NCI-H146 treated with DMSO at 0.1 percent for 48 hours (cell line): ENCODE measurements at regions not wholly inside any gene's neighbourhood (a gene's known extent, or its start where the extent isn't known, plus 50 kb on each side); places are given as distances from the start of the nearest gene placed in this dataset.

Experiments used
- DNase-seq: peaks from one replicate; lab custom pipeline; 2025; ENCODE audit not compliant: unreplicated experiment; lab: John Stamatoyannopoulos, UW

DNA sequence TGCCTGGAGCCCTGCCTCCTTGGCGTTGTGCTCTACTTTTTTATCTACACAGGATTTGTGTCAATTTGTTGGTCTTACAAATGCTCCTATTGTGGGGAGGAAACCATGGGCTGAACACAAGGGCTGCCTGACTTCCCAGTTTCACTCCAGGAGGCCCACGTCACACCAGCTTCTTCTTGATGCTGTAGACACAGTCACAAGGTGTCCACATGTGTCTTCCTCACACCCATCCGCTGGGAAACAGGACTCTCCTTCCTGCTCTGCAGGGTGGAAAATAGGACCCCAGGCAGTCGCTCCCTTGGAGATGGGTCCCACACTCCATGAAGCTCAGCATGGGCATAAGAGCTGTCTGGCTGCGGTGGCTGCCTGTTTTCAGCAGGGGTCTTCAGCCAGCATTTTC is 468.2 kb downstream of the EPHA4 start:
- DNase-seq, result no peak

DNA sequence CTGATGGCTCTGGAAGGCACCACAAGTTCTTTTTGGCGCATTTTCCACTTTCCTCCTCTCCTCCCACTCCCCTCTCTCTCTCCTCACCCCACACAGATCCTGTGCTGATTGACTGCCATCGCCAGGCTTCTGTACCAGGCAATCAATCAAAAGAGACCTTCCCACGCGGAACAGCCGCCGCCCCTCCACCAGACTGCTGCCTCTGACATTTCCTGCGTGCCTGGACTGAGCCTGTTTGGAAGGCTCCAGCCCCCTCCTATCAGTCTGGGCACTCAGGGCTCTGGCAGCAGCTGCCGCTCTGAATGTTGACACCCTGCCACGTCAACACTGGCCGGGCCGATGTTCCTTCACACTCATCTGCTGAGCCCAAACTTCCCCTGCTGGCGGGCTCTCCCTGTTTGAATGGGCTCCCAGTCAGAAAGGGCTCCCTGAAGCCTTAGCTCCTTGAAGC is 467.7 kb downstream of the EPHA4 start:
- no peak for DNase-seq

DNA sequence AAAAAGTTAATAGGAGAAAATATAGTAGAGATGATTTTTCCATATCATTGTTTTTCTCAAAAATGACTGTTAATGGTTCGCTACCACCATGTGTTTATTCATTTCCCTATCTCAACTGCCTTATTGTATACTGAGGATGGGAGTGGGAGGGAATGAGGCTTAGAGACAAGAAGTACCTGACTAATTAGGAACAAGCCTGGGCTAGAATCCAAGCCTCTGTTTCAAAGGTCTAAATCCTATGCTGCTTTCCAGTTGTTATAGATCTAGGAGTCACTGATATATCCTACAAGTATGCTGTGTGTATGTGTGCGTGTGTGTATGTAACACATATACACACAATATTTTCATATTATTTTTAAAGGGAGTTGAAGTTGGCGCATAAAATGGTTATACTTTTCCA is 465.9 kb downstream of the EPHA4 start:
- DNase-seq, result no peak

DNA sequence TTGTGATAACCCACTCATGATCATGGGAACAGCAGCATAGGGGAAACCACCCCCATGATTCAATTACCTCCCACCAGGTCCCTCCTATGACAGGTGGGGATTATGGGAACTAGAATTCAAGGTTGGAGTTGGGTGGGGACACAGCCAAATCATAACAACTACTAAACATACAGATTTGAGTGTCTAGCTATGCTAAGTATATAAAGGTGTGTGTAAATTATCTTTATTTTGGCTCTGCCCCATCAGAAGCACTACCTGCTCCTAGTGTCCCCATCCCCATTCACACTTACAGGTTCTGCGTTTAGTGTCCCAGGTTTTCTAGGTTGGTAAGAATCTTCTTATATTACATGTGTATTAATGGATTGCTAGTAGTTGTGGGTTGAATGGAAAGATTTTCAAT is 464.7 kb downstream of the EPHA4 start:
- no peak for DNase-seq

DNA sequence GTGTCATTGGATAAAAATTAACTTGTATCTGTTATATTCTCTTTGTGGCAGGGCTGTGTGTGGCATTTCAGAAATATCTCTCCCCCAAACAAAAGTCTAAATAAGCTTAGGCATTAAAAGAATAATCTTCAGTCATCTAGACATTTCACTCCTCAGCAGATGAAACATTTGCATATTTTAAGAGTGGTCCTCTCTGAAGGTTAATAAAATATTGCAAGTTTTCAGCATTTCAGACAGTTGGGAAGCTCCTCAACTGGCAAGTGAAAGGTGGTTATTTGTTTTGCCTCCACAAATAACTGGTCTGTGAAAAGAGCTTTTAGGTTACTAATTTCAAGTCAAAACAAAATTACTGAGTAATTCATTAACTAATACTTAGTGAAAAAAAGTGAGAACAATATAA is 462.6 kb downstream of the EPHA4 start:
- DNase-seq, result no peak

DNA sequence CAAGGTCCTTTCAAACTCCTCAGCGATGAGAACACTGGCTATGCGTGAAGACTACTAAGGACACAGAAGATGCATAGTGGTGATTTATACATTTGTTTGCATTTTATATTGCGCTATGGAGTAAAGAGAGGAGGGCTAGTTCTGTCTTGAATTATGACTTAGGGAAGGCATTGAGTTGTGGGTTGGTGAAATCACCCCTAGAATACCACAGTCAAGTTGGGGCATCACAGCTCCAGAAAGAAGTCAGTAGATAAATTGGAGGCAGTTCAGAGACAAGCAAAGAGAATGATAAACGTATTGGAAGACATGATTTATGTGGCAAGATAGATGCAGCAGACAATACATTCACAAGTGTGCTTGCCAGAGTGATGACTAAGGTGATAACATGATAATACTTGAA is 460.4 kb downstream of the EPHA4 start:
- DNase-seq, result no peak

DNA sequence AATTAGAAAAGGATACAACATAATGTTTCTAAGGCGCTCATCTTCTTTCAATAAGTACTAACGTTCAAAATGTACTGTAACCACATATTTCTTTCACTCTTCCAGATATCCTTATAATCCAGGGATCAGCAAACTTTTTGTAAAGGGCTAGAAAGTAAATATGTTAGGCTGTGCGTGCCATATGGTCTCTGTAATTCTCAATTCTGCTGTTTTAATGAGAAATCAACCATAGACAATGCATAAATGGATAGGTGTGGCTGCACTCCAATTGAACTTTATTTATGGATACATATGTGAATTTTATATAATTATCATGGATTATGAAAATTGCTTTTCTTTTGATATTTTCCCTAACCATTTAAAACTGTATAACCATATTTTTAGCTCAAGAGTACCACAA is 459.4 kb downstream of the EPHA4 start:
- no peak for DNase-seq

DNA sequence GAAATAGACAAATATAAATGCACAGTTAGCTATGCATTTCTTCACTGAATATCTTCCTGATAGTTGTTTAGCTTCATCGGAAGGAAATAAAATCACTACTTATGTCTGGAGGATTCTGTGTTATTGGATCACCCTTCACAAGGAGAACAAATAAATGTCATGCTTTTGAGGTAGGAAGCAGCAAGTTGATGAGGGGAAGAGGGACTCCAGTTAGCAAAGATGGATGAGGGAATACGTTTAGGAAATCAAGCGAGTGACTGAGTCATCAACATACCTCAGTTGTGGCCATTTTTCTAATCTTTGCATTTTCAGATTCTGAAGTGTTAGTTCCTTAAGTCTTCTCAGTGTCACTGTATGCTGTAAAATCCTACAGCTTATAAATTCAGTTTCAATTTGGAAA is 456.2 kb downstream of the EPHA4 start:
- DNase-seq, result no peak

DNA sequence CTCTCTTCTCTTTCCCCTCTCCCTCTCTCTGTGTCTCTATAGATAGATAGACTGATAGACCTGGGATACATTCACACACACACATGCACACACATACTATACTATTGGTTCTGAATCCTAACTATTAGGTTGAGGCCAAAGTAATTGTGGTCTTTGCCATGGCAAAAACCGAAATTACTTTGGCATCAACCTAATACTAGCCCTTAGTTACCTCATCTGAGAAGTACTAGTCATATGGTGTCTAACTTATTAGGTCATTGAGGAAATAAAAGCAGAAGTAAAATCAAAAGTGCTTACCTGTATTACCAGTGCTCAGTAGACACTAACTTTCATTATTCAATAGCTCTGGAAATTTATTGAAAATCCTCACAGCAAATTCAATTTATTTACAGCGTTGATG is 451.5 kb downstream of the EPHA4 start:
- DNase-seq, result no peak

DNA sequence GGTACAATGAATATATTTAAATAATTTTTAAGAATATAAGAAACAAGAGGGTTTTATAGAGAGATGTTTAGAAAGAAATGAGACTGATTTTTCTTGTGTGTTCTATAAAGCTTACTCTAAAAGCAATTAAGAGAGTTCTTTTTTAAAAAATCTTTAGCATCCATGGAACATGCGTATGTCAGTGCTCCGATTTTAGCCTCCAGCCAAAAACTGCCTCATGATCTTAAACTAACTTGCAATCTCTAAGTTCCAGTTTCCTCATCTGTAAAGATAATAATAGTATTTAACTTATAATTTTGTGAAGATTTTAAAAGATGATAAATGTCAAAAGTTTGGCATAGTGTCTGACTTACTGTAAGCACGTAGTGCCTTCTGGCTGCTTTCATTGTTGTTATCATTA is 448.7 kb downstream of the EPHA4 start:
- no peak for DNase-seq

DNA sequence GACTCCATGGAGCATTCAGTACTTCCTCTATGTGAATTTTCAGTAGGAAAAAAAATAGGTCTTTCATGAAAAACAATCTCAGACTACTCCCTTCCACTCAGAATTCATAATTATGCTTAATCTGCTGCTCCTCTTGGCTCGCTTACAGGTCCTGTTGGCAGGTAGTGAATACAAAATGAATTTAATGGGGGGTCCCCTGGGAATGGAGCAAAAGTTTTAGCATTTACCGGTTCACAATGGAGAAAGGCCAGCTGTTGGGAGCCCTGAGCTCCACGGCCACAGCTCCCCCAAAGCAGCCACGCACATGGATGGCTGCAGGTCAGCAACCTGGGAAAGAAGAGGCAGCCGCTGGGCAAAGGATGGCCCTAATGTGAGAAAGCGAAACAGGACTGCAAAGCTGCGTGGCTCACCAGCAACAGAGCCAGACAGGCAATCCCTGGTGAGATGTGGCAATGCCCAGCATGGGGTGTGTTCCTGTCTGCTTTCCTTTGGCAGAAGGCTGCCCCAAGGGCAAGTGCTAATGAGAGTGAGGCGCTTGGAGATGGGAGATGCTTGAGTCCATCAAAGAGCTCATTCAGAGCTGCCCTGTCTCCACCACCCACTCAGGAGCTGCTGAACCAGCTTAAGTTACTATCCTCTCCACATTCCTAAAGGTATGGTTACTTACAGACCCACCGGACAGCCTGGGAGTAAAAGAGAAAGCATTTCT is 447.4 kb downstream of the EPHA4 start:
- DNase-seq, result peak; percentile 1

DNA sequence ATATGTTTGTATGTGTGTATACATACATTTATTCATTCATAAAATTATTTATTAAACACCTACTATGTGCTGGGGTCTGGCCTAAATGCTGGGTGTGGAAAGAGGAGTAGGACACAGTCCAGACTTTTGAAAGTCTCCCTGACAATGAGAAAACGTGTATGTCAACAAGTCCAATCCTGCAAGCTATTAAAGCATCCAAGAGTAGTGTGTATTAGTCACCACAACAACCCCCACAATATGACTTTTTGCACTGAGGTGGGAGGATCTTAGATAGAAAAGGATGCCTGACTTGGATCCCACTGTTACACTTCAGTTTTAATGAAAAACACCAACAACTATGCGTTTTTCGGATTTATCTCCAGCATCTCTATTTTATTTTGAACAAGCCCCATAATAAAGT is 446.4 kb downstream of the EPHA4 start:
- DNase-seq, result no peak

DNA sequence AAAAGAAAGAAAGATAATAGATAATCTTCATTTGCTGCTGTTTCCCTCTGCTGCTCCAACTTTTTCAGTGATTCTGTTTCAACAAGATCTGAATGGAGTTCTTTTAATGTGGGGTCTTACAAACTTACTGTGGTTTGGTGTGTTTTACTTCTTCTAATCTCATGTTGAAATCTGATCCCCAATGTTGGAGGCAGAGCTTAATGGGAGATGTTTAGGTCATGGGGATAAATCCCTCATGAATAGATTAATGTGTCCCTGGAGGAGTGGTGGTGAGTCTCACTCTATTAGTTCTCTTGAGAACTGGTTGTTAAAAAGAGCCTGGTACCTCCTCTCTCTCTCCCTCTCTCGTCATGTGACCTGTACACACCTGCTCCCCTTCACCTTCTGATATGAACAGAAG is 442.4 kb downstream of the EPHA4 start:
- no peak for DNase-seq

DNA sequence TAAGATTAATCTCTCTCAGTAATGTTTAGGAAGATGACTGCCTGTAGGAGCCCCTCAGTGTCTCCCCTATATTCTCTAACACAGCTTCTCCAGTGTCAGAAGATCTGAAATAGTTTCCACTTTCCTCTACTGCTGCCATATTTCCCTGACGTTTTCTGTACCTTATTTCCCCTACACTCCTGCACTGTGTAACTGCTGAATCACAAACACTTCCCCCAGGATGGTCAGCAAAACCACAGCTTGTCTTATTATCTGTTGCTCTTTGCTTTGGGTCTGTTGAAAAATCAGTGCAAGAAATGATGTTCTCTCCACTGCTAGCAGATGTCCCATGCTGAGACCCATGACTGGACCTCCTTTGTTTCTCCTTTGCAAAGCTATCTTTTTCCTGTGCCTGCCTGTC is 441.7 kb downstream of the EPHA4 start:
- no peak for DNase-seq

DNA sequence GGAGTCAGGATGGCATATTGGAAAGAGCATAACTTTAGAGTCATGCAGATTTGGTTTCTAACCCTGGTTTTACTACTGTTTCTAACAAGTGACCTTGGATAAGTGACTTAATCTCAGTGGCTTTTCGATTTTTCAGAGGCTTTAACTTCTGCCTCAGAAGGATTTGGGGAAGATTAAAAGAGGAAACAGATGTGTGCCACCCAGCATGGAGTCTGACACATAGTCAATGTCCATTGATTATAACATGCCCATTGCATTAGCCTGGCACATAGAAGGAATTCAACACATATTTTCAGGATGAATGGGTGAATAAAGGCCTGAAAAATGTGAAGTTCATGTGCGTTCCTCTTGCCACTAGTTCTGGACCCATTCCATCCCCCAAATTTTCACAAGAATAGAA is 438.2 kb downstream of the EPHA4 start:
- DNase-seq, result no peak

DNA sequence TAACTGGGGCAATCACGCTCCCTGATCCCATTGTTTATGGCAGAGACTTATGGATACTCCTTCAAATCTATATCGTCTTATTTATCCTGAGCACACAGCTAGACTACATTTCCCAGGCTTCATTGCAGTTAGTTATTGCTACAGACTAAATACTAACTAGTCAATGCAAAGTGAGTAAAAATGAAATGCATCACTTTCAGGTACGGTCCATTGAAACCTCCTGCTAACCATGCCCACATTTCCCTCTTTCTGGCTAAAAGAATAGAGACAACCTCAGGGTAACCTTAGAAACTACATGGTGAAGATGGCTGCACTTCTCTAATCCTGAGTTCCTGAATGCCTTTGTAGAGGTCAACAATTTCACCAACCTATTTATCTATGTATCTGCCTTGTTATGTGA is 437.4 kb downstream of the EPHA4 start:
- no peak for DNase-seq

DNA sequence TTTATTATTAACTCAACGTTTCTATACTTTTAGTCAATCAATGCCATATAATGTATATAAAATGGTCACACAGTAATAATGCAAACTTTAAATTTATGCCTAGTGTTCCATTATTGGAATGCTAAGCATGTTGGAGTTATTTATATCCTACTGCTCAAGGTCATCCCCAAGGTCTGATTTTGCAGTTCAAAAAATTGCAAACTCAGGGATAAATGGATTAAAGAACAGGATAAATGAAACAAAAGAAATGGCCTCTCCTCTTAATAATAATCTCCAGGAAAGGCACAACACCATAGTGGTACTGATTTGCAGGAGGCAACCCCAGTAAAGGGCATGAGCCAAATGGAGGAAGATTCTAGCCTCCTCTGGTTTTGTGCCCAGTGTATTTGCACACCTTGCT is 436.4 kb downstream of the EPHA4 start:
- DNase-seq, result no peak

DNA sequence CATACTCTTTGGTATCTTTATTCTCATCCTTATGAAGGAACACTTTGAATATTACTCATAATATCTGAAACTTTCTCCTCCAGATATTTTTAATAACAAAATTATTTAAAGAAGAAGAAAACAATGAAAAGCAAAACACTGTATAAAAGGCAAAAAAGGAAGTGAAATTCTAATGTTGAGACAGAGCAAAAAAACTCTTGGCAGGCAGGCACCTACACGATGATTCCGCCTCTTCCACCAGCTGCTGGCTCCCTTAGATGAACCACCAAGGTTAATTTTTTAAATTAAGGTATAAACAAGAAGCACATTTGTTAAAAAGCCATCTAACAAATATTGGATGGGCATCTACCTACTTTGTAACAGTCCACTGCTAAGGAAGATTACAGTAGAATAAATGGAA is 434.7 kb downstream of the EPHA4 start:
- no peak for DNase-seq

DNA sequence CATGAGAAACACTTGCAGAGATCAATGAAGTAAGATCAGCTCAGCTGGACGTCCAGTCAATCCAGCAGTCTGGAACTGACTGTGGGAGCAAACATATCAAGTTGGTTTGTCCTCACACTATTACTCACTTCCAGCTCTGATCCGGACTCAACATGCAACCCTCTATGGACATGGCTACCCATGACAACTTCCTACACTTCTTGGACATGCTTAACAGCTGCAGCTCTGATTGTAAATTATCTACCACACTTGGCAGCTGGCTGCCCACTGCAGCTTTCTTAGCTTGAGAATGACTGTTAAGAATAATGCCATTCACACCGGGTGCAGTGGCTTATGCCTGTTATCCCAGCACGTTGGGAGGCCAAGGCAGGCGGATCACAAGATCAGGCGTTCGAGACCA is 429.8 kb downstream of the EPHA4 start:
- no peak for DNase-seq

DNA sequence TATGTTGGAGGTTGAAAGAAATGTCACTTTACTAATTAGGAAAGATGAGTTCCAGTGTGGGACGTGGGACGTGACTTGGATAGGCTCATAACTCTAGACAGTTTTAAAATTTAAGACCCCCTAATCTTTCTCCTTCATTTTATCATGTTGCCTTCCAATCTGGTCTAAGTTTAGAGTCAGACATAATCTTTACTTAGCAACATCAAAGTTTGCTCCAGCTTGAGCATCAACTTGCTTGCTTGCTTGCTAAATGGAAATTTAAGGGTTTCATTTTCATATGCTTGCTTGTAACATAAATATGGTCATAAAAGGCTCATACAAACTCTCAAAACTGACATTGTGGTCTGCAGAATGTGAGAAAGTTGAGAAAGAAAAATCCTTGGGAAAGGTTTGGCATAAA is 428.9 kb downstream of the EPHA4 start:
- DNase-seq, result no peak

DNA sequence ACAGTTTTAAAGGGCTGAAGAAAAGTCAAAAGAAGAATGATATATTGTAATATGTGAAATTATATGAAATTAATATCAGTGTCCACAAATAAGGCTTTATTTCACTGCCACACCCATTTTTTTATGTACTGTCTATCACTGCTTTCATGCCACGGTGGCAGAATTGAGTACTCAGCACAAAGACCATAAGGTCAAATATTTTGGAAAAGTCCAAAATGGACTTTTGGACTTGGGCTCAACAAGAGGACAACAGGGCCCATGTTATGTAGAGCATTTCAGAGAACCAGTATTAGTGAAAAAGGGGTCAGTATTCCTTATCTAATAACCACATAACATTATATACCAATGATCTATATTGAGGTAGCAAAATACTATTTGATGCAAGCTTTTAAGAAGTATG is 427.2 kb downstream of the EPHA4 start:
- no peak for DNase-seq

DNA sequence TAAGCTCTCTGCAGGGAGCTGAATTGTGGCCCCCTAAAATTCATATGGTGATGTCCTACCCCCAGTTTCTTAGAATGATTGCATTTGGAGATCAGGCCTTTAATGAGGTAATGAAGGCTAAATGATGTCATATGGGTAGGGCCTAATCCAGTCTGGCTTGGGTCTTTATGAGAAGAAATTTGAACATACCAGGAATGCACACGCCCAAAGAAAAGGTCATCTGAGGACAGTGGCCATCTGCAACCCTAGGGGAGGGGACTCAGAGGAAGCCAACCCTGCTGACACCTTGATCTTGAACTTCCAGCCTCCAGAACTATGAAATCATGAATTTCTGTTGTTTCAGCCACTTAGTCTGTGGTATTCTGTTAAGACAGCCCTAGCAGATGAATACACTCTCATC is 426.7 kb downstream of the EPHA4 start:
- DNase-seq, result no peak

DNA sequence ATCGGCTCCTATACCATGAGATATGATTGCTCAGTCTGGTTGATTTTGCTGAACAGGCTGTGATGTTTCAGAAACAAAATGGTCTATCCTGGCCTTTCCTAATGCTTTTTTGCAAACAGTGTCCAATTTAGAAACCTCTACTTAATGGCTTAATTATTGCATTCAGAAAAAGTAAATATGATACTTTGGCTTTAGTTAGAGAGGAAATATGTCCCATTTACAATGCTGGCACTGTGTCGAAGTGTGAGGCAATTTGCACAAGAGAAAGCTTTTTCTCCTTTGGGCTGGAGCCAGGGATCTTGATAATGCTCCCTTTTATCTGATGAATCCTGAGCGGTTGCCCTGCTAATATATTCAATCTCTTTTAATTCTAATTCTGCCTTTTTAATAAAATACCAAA is 418.9 kb downstream of the EPHA4 start:
- DNase-seq, result no peak

DNA sequence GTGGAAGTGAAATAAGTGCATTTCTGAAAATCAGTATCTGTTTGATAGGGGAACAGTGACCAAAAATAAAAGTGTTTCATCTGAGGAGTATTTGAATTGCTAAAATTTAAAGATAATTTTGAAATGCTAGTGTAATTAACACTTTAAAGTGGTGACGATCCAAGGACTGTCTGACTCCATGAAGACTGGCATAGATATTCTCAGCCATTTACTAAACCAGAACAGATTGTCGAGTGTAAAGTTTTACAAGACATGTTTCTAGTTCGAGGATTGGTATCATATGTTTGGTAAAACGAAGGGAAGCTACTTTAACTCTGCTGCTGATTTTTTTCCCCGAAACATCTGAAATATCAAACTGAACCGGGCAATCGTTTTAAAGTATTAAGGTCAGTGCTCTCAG is 417.9 kb downstream of the EPHA4 start:
- DNase-seq, result no peak
